SU-DHL-6 (cell line): ENCODE measurements at regions not wholly inside any gene's neighbourhood (a gene's known extent, or its start where the extent isn't known, plus 50 kb on each side); places are given as distances from the start of the nearest gene placed in this dataset.

Source experiments
- H2AFZ ChIP-seq: fragments of 200-600 bp; sonication (generic); 2 replicates; pipeline ENCODE4 v1.6.1; 2014; ENCODE audit warnings: low read depth, mild to moderate bottlenecking, moderate library complexity, mixed read lengths, antibody characterized with exemption, low read length; ENCODE audit not compliant: severe bottlenecking
- H3F3A ChIP-seq: fragments of 200-600 bp; shearing (Covaris generic); 2 replicates; pipeline ENCODE4 v1.6.0; 2016; ENCODE audit warnings: antibody characterized with exemption, mild to moderate bottlenecking; ENCODE audit not compliant: insufficient read depth
- H3K27ac ChIP-seq: fragments of 200-600 bp; sonication (generic); 2 replicates; pipeline ENCODE4 v1.5.1; 2016; ENCODE audit warnings: low read depth, mild to moderate bottlenecking, low read length, moderate library complexity, mixed read lengths
- H3K27me3 ChIP-seq: fragments of 200-600 bp; sonication (generic), shearing (Covaris generic); 2 replicates; pipeline ENCODE4 v1.6.0; 2014; ENCODE audit warnings: mild to moderate bottlenecking, low read length
- H3K36me3 ChIP-seq: fragments of 200-600 bp; sonication (generic); 2 replicates; pipeline ENCODE4 v1.6.1; 2014; ENCODE audit warnings: mild to moderate bottlenecking, low read length, mixed read lengths
- H3K4me2 ChIP-seq: fragments of 300-600, 200-600 bp; shearing (Covaris generic), sonication (generic); 2 replicates; pipeline ENCODE4 v1.6.0; 2014; ENCODE audit warnings: low read length, low read depth, mild to moderate bottlenecking; ENCODE audit not compliant: poor library complexity, severe bottlenecking
- H3K4me3 ChIP-seq: fragments of 200-600 bp; sonication (generic); 2 replicates; pipeline ENCODE4 v1.5.1; 2014; ENCODE audit warnings: antibody characterized with exemption, low read length, mild to moderate bottlenecking, mixed read lengths; ENCODE audit not compliant: insufficient read depth, poor library complexity, severe bottlenecking
- H3K79me2 ChIP-seq: fragments of 200-600 bp; sonication (generic); 2 replicates; pipeline ENCODE4 v1.6.1; 2014; ENCODE audit warnings: mild to moderate bottlenecking, low read length, moderate library complexity; ENCODE audit not compliant: insufficient read depth
- H3K9ac ChIP-seq: fragments of 200-600 bp; sonication (generic); 2 replicates; pipeline ENCODE4 v1.7.0; 2014; ENCODE audit warnings: mild to moderate bottlenecking, low read length
- H3K9me2 ChIP-seq: fragments of 200-600 bp; sonication (generic); replicated peaks from 2 replicates; pipeline ENCODE4 v1.6.1; 2014; ENCODE audit warnings: low read length; ENCODE audit not compliant: insufficient read depth
- H3K9me3 ChIP-seq: fragments of 200-600 bp; sonication (generic); 2 replicates; pipeline ENCODE4 v1.6.1; 2014; ENCODE audit warnings: low read length, mixed read lengths; ENCODE audit not compliant: insufficient read depth
- H4K20me1 ChIP-seq: fragments of 200-600 bp; sonication (generic); 2 replicates; pipeline ENCODE4 v1.6.1; 2014; ENCODE audit warnings: low read depth, mild to moderate bottlenecking, antibody characterized with exemption, low read length, moderate library complexity, mixed read lengths
- EZH2phosphoT487 ChIP-seq: fragments of 200-600 bp; sonication (generic), shearing (Covaris generic); conservative IDR thresholded peaks from 2 replicates; pipeline ENCODE4 v1.6.1; 2018; ENCODE audit warnings: mild to moderate bottlenecking, antibody characterized with exemption, low read length, moderate library complexity, mixed read lengths
- TF ChIP-seq, protein P1 (sequence below): fragments of 200-600 bp; sonication (generic); IDR thresholded peaks from one replicate; pipeline ENCODE4 v1.5.1; 2017; ENCODE audit warnings: antibody characterized with exemption, mild to moderate bottlenecking, low read length, moderate library complexity; ENCODE audit not compliant: insufficient read depth, poor library complexity, severe bottlenecking

- Histone ChIP-seq H3K9me3 (no peaks in the 10 kb centered on the region), H3F3A (no peaks in the 10 kb centered on the region), H3K36me3 (no peaks in the 10 kb centered on the region), H3K27ac (no peak overlapping the region), H4K20me1 (no peaks in the 10 kb centered on the region), H3K79me2 (no peaks in the 10 kb centered on the region), H3K4me3 (no peak overlapping the region), H3K27me3 (no peaks in the 10 kb centered on the region), H3K4me2 (no peak overlapping the region), H2AFZ (no peak overlapping the region), H3K9me2 (no peaks in the 10 kb centered on the region; the same call in 1 of the 2 replicates), H3K9ac (no peak overlapping the region)
- TF ChIP-seq EZH2phosphoT487, result no peak
- TF ChIP-seq, protein P1, sequence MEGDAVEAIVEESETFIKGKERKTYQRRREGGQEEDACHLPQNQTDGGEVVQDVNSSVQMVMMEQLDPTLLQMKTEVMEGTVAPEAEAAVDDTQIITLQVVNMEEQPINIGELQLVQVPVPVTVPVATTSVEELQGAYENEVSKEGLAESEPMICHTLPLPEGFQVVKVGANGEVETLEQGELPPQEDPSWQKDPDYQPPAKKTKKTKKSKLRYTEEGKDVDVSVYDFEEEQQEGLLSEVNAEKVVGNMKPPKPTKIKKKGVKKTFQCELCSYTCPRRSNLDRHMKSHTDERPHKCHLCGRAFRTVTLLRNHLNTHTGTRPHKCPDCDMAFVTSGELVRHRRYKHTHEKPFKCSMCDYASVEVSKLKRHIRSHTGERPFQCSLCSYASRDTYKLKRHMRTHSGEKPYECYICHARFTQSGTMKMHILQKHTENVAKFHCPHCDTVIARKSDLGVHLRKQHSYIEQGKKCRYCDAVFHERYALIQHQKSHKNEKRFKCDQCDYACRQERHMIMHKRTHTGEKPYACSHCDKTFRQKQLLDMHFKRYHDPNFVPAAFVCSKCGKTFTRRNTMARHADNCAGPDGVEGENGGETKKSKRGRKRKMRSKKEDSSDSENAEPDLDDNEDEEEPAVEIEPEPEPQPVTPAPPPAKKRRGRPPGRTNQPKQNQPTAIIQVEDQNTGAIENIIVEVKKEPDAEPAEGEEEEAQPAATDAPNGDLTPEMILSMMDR, result no peak
These were observed 417.8 kb upstream of the CTNND2 start for GRCh38 chr5:12322042-12322441.

DNA sequence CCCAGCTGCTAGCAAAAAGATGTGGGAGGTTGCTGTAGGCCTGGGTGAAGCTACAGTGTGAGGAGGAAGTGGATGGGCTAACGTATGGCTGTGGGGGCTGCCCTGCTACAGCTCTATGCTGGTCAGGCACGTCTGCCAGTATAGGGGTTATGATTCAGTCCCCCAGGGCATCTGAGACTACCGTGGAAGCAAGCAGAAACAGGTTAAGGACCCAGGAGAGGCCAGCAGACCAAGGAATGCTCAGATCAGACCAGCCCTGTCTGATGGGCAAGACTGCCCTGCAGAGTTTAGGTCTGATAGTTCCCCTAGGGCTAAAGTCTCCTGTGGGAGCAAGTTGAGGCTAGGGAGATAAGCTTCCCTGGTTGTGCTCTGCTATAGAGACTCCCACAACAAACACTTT, 416.1 kb upstream of the CTNND2 start:
- Histone ChIP-seq H4K20me1 (no peaks in the 10 kb centered on the region), H3K79me2 (no peaks in the 10 kb centered on the region), H3K4me3 (no peak overlapping the region), H3K9me2 (no peaks in the 10 kb centered on the region; the same call in 1 of the 2 replicates), H3K27me3 (no peaks in the 10 kb centered on the region), H3K36me3 (no peaks in the 10 kb centered on the region), H2AFZ (no peak overlapping the region), H3F3A (no peaks in the 10 kb centered on the region), H3K9ac (no peak overlapping the region), H3K27ac (no peak overlapping the region), H3K9me3 (no peaks in the 10 kb centered on the region), H3K4me2 (no peak overlapping the region)
- TF ChIP-seq EZH2phosphoT487, result no peak
- TF ChIP-seq, protein P1, result no peak

- Histone ChIP-seq H3K4me3 (no peak overlapping the region), H3K9me3 (no peaks in the 10 kb centered on the region), H4K20me1 (no peaks in the 10 kb centered on the region), H3K79me2 (no peaks in the 10 kb centered on the region), H3K9me2 (no peaks in the 10 kb centered on the region; the same call in 1 of the 2 replicates), H3K36me3 (no peaks in the 10 kb centered on the region), H3F3A (no peaks in the 10 kb centered on the region), H3K27ac (no peak overlapping the region), H3K27me3 (no peaks in the 10 kb centered on the region), H2AFZ (no peak overlapping the region), H3K9ac (no peak overlapping the region), H3K4me2 (no peak overlapping the region)
- TF ChIP-seq EZH2phosphoT487, result no peak
- TF ChIP-seq, protein P1, result no peak
These were observed 412.6 kb upstream of the CTNND2 start for GRCh38 chr5:12316812-12317211.
